GM21723 (cell line): ENCODE measurements at regions not wholly inside any gene's neighbourhood (a gene's known extent, or its start where the extent isn't known, plus 50 kb on each side); places are given as distances from the start of the nearest gene placed in this dataset.
"Not testable (repeated sequence)": the region's sequence is repeated elsewhere in the genome, so short reads cannot be mapped to it uniquely, and the experiment has no call there.

Source experiments
- ATAC-seq: cut with Tn5 transposase; IDR thresholded peaks from one replicate; pipeline ENCODE4 v1.9.1; 2021; ENCODE audit warnings: mild to moderate bottlenecking, moderate library complexity; ENCODE audit not compliant: unreplicated experiment

DNA sequence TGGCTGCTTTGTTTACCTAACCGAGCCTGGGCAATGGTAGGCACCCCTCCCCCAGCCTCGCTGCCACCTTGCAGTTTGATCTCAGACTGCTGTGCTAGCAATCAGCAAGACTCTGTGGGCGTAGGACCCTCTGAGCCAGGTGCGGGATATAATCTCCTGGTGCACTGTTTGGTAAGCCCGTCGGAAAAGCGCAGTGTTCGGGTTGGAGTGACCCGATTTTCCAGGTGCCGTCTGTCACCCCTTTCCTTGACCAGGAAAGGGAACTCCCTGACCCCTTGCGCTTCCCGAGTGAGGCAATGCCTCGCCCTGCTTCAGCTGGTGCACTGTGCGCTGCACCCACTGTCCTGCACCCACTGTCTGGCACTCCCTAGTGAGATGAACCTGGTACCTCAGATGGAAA, 482.2 kb upstream of the SMC2 start:
- not testable (repeated sequence) for ATAC-seq

DNA sequence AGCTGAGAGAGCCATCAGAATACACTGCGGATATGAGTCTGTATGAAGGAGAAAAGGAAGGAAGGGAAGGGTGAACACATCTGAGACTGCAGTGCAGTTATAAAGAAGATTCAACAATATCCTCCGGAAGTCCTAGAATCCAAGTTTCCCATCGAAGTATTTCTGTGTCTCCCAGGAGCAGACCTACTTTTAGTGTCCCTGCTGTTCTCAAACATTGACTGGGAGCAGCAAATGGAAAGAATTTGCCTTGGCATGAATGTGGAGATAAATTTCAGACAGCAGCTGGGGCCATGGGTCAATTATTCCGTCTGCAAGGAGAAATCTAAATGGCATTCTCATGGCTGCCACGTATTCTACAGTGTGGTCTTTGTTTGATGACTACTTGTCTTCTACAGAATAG, 478.1 kb upstream of the SMC2 start:
- no peak for ATAC-seq

DNA sequence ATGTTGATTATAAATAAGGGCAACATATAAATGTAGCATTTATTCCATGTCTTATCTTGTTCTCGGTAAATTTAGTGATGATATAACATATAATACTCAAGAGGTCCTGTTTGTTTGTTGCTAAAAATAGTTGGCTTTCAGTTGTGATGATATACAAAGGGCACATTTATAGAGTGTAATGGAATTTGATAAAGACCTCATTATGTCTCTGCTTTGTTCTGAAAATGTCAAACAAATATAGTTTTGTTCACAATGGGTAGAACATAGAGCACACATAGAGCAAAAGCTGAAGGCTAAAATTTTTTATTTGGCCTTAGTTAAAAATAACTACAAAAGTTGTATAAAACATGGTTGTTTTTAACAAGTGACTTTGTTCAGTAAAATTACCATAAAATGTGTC, 477.1 kb upstream of the SMC2 start:
- ATAC-seq, result no peak

DNA sequence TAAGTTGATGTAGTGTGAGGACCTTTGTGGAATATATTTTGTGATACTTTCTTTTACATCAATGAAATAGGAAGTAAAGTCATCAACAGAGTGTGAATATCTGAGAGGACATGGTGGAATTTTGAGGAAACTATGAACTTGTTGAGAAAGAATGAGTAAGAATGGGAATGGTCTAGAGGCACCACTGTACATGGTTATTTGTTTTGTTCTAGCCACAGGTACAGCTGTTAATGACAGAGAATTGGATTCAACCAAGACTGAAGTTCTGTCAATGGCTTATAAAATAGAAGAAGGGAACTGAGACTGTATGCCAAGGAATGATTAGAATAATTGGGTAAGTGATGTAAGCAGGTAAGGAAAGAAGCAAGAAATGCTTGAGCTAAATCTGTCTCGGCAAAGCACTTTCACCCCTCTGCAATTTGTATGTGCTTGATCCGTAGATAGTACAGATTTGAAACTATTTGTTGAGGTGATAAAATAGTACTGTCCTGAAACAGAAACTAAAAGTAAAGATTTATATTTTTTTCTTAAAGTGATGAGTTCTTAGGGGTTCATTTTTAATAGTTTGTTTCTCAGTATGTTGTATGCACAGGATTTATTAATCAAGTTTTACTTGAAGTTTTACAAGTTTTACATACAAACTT, 468.8 kb upstream of the SMC2 start:
- ATAC-seq, result no peak

DNA sequence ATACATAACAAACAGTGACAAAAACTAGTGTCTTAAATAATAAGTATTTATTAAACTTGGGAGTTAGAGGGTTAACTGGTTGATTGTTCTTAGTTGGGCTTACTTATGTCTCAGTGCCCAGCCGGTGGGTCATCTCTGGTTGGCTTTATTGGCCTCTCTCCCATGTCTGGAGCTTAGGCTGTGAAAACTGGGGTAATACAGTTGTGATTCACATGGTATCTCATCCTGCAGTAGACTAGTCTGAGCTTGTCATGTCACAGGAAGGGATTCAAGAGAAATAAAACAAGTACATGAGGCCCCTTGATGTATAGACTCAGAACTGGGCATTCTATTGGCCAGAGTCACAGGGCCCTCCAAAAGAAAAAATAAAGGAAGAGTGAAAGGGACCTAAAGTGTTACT, 466.4 kb upstream of the SMC2 start:
- no peak for ATAC-seq

DNA sequence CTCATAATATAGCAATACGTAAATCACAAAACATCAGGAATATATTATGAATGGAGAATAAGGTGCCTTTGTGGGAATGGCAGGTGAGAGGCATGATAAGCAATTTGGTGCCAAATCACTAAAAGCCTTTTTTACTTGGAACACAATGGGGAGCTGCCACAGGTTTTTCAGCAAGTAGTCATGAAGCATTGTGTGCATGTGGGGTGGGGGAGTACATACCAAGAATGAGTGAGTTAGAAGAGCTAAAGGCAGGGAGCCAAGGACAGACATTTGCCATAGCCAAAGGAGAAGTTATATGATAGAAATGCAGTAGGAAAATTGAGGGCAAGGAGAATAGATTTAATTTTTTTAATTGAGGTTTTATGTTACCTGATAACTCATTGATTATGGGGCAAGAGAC, 445.0 kb upstream of the SMC2 start:
- no peak for ATAC-seq

DNA sequence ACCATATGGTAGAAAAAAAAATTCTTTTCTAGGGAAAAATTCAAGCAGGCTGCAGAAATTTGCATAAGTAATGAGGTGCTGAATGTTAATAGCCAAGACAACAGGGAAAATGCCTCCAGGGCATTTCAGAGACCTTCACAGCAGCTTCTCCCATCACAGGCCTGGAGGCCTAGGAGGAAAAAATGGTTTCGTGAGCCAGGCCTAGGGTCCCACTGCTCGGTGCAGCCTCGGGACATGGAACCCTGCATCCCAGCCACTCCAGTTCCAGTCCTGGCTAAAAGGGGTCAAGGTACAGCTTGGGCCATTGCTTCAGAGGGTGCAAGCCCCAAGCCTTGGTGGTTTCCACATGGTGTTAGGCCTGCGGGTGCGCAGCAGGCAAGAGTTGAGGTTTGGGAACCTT, 436.0 kb upstream of the SMC2 start:
- no peak for ATAC-seq

DNA sequence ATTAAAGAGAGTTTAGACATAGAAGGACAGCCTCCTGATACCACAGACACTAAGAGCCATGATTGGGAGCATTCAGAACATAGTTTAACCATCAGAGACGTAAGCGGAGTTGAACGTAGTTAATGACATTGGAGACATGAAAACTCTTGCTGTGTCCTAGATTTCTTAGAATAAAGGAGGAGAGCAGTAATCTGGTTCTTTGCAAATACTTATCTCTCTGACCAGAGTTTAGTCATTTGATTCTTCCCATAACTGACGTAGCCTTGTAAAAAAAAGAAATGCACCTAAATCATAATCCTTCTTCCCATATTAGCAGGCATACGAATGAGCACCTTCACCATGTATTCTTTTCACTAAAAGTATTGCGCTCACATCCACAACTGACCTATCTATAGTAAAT, 433.3 kb upstream of the SMC2 start:
- no peak for ATAC-seq

DNA sequence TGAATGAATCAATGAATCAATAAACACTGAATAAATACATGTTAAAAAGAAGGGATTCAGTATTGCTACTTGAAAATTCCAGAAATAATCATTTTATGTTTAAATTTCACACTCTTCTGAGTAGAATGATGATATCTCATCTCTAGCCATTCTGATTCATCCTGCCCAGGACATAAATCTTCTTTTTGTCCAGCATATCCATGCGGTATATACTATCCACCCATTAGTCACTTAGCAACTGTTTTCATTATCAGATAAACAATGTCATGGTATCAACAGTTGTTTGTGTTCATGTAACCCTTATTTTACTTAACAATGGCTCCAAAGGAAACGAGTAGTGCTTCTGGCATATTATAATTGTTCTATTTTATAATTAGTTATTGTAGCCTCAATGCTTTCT, 432.4 kb upstream of the SMC2 start:
- ATAC-seq, result no peak

DNA sequence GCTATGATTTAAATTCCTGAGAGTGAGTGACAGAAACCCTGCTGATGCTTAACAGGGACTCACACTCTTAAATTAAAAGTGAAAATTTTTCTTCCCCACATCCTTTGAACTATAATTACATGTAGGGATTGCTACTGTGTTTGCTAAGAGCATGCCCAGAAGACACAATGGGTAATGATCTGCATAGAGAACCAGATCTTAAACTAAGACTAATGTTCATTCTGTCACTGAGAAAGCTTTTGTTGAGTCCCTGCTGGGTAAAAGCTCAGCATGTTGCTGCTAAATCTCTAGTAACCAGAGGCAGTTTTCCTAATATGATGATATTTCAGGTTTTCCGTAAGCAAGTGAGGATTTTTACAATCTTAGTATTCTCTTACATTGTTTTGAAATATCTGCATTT, 424.8 kb upstream of the SMC2 start:
- ATAC-seq, result no peak

DNA sequence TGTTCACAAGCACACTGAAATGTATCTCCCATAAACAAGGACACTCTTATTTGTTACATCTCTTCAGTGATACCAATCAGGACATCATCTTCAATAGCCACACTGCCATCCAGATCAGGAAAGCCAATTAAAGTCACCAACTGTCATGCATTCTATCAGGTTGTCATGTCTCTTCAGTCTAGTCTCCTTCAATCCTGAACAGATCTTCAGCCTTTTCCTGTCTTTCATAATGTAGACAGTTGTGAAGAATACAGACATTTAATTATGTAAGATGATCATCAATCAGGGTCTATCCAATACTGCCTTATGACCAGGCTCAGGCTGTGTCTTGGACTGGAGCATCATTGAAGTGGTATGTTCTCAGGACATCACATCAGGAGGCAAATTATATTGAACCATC, 419.8 kb upstream of the SMC2 start:
- ATAC-seq, result no peak

DNA sequence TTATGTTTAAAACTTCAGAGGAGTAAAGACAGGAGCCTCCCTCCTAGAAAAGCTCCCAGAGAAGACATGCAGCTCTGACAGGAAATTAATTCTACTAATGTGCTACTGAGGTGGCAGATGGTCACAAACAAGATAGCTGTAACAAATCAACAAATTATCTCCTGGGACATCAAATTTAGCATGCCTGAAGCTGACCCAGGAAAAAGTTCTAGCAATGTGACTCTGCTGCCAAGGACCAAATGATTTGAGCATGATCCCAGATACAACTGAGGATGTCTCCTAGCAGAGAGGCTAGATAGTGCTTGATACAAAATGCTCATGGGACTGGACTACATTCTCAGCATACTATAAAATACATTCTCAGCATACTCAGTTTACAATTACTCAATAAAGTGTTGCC, 413.5 kb upstream of the SMC2 start:
- no peak for ATAC-seq

DNA sequence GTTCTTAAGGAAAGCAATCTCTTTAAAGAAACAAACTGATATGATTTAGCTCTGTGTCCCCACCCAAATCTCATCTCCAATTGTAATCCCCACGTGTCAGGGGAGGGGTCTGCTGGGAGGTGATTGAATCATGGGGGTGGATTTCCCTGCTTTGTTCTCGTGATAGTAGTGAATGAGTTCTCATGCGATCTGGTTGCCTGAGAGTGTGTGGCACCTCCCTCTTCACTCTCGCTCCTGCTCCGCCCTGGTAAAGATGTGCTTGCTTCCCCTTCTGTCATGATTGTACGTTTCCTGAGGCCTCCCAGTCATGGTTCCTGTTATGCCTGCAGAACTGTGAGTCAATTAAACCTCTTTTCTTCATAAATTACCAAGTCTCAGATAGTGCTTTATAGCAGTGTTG, 412.7 kb upstream of the SMC2 start:
- ATAC-seq, result no peak

DNA sequence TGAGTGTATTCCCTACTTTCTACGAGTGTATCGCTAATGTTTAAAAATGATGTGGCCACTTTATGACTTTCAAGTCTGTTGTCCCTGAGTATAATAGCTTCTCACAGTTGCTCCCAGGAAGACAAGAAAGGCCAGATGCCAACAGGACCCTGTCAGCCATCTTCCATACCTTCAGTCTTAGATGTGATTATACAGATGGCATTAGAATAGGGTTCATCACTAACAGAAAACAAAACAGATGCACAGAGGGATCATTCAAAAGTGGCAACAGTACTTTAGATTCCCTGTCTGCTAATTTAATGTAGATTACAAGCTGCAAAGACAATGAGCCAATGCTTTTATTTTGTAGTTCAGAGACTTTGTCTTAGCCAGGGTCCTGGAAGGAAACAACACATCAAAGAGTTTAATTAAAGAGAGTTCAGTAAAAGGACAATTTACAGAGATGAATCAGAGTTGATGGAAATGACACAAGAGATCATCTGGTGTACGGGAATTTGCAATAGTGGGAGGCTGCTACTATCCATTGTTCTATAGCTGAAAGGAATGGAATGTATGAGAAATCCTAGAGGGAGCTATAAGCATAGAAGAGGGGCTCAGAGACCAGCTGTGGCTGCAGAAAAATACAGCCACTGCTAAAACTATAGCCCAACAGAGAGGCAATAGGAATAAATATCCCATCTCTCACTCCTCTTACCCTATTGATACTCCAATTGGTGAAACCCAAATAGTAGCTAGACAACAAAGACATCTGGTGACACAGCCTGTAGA, 393.7 kb upstream of the SMC2 start:
- no peak for ATAC-seq

DNA sequence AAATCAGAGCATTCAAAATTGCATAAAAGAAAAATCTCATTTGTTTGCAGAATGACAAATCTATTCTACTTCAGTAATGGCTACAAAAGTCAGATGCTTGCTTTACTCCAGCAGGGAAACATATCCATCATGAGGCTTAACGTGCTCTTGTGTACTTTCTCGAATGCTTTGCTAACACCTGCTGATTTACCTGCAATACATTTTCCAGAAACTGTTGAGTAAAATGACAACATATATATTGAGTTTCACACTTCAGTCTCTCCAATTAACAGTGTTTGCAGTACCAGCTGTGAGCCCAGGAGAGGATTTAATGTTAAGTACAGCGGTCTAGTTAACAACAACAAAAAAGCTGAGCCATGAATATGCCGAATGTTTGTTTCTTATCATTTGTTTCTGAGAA, 391.5 kb upstream of the SMC2 start:
- no peak for ATAC-seq

DNA sequence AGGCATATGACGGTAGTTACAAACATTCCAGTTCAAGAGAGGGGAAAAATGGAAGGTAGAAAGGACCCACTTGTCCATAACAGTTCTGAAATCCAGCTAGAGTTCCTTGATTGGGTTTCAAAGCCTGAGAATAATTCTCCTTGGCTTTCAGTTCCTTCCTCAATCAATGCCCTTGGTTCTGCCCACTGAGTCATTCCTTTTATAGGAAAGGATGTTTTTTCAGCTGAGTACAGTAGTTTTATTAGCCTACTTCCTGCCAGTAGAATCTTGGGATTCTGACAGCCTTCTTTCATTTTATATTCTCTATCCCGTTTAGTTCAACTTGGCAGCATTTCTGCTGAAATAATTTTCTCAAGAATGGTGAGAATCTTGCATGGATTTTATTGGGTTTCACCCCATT, 386.9 kb upstream of the SMC2 start:
- no peak for ATAC-seq

DNA sequence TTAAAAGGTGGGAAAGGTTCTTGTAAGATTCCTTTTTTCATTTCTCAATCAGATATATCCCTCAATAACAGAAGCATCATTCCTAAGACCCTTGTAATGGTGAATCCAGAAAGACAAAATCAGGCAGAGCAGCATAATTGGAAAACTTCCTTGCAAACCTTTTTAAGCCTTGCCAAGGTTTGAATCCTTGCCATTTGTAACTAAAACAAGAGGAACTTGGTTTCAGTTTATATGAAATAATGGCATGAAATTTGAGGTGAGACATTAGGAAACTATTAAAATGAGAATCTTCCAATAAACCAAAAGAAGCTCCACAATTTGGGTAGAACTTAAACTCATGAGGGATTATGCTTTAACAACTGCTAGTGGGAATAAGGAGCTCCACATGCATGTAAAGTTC, 384.7 kb upstream of the SMC2 start:
- no peak for ATAC-seq

DNA sequence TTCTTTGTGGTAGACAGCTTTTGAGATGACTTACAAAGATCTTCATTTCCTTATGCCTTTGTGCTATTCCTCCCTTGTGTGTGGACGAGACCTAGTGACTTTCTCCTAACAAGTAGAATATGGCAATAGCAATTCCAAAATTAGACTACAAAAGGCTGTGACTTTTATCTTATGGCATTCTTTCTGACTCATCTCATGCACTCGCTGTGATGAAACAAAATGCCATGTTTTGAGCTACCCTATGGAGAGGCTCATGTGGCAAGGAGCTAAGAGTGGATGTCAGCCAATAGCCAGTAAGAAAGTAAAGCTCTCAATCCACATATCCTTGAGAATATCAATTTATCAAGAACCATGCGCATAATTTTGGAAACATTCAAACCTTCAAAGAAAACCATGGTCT, 380.5 kb upstream of the SMC2 start:
- ATAC-seq, result no peak

DNA sequence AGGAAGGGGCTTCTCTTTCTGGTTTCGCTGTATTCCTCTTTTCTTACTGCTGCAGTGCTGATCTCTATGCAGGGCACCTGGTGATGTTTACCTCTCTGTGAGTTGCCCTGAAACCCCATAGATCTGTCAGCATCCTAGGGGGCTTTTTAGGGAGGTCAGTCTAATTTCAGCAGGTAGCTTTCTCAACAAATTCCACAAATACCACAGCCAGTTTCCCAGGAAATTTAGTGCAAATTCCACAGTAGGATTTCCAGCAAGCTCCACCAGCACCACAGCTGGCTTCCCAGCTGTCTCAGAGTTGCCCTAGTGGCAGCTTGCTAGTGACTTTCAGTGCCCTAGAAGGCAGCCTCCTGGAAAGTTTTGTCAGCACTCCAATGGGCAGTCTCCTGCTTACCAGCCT, 379.1 kb upstream of the SMC2 start:
- ATAC-seq, result no peak

DNA sequence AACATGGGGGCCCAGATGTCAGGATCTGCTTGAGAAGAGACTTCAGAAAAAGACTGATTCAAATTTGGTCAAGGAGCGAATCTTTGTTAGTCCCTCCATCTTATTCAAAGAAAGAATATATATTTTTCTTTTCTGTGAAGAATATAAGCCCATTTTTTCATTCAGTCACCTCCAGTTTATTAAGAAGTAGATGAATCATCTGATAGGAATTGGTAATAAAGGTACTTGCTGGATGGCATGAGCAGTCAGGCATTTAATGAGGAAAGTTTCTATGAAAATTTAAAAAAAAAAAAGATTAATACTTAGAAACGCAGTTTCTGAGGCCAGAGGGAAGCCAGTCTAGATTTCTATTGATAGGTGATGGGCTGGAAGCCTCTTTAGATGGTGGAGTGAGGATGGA, 373.1 kb upstream of the SMC2 start:
- ATAC-seq, result no peak

DNA sequence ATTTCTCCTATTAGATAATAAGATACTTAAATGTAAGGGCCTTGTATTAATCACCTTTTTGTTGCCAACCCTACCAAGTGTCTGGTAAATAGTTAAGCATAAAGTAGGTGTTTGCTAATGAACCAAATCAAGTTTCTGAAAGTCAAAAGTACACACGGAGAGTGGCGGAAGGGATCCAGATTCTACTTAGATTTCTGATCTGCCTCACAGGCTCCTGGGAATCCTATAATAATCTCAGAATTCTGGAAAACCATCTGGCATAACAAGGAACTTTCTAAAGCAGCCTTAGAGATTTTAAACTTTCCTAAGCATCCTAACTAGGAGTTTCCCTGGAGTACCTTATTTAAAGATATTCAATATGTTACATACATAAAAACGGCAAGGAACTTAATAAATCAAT, 363.2 kb upstream of the SMC2 start:
- ATAC-seq, result no peak

DNA sequence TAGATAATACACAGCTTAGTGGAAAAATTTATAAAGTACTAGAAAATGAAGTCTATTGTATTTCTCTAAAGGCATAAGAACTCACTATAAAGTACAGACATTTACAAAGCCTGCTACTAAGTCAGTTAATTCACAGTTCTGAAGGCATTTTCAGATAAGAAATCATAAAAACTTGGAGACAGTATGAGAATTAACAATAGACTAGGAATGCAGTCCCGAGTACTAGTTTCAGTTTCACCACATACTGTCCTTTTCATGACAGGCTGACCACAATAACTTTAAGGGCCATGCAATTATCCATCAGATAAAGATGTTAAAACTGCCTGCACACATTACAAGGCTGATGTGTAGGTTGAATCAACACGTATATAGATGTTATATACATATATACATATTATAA, 362.6 kb upstream of the SMC2 start:
- no peak for ATAC-seq

DNA sequence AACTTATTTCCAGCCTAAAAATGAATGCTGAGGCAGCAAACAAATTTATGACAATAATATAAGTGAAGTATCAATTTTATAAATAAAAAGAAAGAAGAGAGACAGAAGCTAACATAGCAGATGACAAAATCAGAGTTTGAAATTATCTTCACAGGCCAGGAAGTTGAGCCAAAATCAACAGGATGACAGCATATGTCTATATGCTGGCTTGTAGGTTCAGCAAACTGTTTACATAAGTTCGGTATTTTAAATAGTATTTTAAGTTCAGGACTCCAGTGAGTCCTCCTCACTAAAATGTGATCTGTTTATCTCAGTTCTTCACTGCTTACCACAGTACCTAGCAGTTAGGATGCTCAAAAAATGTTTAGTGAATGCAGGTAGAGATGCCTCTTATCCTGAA, 359.6 kb upstream of the SMC2 start:
- no peak for ATAC-seq
